NCI-H748 treated with DMSO at 0.1 percent for 48 hours (cell line): ENCODE measurements at regions not wholly inside any gene's neighbourhood (a gene's known extent, or its start where the extent isn't known, plus 50 kb on each side); places are given as distances from the start of the nearest gene placed in this dataset.
"Not testable (repeated sequence)": the region's sequence is repeated elsewhere in the genome, so short reads cannot be mapped to it uniquely, and the experiment has no call there.

Experiments used
- DNase-seq: peaks from one replicate; lab custom pipeline; 2025; lab: John Stamatoyannopoulos, UW

DNA sequence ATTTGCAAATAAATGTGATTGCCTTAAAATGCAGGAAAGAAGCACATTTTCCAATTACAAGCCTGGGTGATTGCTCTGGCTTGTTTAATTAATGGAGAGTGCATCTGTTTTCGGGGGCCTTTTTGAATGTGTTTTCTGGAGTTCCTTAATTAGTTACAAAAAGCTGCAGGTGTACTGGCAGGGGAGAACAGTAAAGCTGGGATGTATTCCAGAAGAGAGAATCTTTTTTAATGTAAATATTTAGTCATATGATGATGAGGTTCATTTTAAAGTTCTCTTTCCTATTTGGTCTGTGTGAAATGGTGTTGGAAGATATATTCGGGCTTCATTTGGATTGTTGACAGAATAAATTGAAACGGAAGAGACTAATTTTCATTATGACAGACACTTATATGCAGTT lies 70.9 kb upstream of the N4BP1 start:
- DNase-seq: peak; percentile 41

- DNase-seq: no peak
Measured at GRCh38 chr16:48676836-48677235, 66.9 kb upstream of the N4BP1 start.

DNA sequence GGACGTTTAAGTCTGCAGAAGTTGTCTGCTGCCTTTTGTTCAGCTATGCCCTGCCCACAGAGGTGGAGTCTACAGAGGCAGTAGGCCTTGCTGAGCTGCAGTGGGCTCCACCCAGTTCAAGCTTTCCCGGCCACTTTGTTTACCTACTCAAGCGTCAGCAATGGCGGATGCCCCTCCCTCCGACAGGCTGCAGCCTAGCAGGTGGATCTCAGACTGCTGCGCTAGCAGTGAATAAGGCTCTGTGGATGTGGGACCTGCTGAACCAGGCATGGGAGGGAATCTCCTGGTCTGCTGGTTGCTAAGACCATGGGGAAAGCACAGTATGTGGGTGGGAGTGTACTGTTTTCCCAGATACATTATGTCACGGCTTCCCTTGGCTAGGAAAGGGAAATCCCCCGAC lies 58.2 kb upstream of the N4BP1 start:
- not testable (repeated sequence) for DNase-seq

- no peak for DNase-seq
Measured at GRCh38 chr16:48659940-48660339, 50.0 kb upstream of the N4BP1 start.
